GM19035 (cell line): ENCODE measurements at regions not wholly inside any gene's neighbourhood (a gene's known extent, or its start where the extent isn't known, plus 50 kb on each side); places are given as distances from the start of the nearest gene placed in this dataset.
"Not testable (repeated sequence)": the region's sequence is repeated elsewhere in the genome, so short reads cannot be mapped to it uniquely, and the experiment has no call there.

Experiments used
- ATAC-seq: cut with Tn5 transposase; IDR thresholded peaks from one replicate; pipeline ENCODE4 v1.9.1; 2021; ENCODE audit not compliant: unreplicated experiment

- no peak for ATAC-seq
Observed at GRCh38 chr21:28877318-28877884, 115.3 kb downstream of the LTN1 start.

DNA sequence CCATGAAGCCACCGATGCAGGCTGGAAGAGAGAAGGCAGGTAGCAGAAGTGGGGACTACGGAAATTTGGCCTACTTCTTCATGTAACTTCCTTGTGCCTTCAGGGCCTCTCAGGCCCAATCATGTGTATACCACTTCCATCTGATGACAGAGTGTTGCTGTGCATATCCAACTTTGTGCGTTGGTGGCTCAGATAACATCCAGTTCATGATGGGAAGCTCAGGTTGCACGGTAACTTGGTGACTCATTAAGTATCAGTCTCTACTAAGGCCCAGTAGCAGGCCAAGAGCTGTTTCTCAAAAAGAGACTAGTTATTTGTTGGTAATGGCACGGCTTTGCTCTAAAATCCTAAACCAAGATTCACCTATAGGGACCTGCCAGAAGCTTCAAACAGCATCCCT lies 117.6 kb downstream of the LTN1 start:
- ATAC-seq, result no peak

DNA sequence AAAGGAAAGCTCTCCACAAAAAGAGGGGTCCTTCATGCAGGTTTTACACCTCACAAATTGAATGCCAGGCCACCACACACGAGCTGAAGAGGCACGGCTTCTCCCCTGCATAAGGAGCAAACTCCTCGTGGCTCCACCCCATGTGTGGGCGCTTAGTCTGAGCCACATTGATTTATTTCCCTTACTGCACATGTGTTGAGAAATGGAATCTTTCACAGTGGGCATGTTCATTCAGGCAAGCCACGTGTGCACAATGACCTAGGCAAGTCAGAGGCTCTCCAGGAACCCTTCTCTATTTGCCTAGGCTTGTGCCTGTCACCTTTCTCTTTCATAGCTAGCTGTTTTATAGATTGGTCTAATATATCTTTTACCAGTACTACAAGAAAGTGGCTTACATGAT lies 120.5 kb downstream of the LTN1 start:
- no peak for ATAC-seq

GRCh38 chr21:28871388-28872010 lies 121.2 kb downstream of the LTN1 start:
- ATAC-seq, result no peak

DNA sequence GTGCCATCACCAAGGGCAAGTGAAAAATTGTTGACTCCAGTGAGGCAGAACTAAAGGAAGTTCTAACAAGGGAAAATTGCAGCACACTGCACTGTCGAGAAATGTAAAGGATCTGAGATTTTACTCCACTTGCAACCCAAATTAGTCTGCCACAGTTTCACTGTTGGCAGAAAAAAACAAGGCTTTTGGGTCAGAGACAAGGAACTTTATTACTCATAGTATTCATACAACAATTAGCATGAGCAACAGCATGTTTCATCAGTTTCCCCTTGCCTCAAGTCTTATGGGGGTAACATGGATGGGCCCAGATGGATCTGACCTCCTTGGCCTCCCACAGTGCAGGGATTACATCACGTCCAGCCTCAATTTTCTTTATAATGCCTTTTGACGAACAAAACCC lies 125.3 kb downstream of the LTN1 start:
- no peak for ATAC-seq

- ATAC-seq, result no peak
Observed at GRCh38 chr21:28865488-28866186, 127.0 kb downstream of the LTN1 start.

DNA sequence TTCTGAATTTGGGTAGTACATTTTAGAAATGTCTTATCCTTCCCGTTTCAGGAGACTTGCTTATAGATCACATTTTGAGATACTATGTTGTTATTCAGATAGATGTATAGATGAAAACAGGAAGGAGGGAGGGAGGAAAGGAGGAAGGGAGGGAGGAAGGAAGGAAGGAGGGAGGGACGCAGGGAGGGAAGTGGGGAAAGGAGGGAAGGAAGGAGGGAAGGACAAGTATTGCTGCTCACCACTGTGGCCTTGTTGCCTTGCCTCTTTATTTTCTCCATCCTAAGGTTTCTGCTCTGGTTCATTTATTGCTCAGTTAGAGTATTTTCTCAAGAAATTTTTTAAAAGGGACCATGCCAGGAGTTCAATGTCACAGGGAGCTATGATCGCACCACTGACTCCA lies 134.3 kb downstream of the LTN1 start:
- no peak for ATAC-seq

DNA sequence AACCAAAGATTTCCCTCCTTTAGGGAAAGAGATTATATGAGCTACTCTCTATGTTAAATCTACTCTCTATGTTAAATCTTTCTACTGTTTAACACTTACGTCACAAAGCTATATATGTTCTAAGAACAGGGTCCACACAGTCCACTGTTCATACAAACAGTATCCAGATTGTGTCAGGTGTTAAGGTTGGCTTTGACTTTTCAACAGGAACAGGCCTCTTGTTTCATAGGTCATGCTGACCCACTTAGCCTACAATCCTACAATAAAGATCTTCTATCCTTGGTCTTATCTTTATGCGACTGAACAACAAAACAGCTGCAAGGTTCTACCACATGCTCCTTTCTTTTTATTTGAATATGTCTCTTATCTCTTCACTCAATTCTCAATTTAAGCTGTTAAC lies 134.9 kb downstream of the LTN1 start:
- no peak for ATAC-seq

GRCh38 chr21:28856588-28857250 lies 136.0 kb downstream of the LTN1 start:
- ATAC-seq, result no peak

DNA sequence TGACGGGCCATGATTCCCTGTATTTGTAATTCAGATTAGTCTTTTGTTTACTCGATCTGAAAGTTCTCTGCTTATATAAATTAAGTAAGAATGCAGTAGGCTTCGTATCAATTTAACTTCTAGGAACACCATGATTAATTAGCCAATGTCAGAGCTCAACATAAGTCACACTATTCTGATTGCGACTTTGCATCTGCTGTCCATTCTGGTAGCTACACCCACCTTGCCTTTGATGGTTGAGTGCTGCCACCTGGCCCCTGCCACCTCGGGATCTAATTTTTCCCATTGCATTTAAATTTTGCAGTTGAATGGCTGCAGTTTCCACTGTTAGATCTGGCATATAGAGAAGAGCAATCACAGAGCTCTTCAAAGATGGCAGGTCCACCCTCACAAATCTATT lies 140.0 kb downstream of the LTN1 start:
- no peak for ATAC-seq

DNA sequence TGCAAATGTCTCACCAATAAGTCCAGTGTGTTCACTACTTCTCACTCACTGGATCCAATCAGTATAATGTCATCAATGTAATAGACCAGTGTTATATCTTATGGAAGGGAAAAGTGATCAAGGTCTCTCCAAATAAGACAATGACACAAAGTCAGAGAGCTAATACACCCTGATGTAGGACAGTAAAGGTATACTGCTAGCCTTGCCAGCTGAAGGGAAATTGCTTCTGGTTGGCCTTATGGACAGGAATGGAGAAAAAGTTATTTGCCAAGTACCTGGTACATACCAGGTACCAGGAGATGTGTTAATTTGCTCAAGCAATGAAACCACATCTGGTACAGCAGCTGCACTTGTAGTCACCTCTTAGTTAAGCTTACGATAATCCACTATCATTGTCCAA lies 141.0 kb downstream of the LTN1 start:
- no peak for ATAC-seq

GRCh38 chr21:28839237-28839636 lies 153.4 kb downstream of the LTN1 start:
- ATAC-seq, result not testable (repeated sequence)

DNA sequence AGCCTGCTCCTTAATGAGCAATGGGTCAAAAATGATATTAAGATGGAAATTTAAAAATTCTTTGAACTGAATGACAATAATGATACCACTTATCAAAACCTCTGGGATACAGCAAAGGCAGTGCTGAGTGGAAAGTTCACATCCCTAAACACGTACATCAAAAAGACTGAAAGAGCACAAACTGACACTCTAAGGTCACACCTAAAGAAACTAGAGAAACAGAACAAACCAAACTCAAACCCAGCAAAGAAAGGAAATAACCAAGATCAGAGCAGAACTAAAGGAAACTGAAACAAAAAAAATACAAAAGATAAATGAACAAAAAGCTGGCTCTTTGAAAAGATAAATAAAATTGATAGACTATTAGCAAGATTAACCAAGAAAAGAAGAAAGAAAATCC lies 155.3 kb downstream of the LTN1 start:
- ATAC-seq, result not testable (repeated sequence)

GRCh38 chr21:28836588-28836987 lies 156.1 kb downstream of the LTN1 start:
- not testable (repeated sequence) for ATAC-seq

GRCh38 chr21:28834335-28835238 lies 158.1 kb downstream of the LTN1 start:
- ATAC-seq, result no peak

GRCh38 chr21:28833609-28834008 lies 159.1 kb downstream of the LTN1 start:
- no peak for ATAC-seq

DNA sequence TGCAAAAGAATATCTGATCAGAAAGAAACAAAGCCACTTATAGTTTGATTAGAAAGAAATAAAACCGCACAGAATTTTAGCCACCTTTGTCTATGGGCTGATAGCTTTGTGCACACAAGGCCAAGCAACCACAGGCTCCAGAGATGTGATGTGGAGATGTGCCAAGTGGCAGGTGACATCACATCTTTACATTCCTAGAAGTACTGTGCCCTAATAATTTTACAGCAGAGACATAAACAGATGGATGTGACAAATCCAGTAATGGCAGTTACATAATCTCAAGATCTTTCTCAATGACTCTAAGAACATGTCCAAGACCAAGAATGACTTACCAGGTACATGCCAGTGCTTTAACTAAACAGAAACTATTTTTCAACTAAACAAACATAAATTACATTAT lies 159.5 kb downstream of the LTN1 start:
- ATAC-seq, result no peak

DNA sequence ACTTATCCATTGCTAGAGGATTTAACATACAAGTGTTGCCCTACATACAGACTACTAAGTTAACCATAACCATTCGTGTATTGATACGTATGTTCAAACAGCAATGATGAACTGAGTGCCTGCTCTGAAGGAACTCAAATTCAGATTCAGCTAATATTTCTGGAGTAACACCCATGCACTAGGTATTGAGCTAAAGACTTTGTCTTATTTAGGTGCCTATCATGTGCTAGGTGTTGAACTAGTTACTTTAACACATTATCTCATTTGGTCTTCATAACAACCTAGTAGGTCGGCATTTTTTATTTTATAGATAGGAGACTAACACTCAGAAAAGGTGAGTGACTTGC lies 160.0 kb downstream of the LTN1 start:
- no peak for ATAC-seq

- no peak for ATAC-seq
Observed at GRCh38 chr21:28832013-28832714, 160.5 kb downstream of the LTN1 start.

GRCh38 chr21:28828981-28829380 lies 163.7 kb downstream of the LTN1 start:
- no peak for ATAC-seq

DNA sequence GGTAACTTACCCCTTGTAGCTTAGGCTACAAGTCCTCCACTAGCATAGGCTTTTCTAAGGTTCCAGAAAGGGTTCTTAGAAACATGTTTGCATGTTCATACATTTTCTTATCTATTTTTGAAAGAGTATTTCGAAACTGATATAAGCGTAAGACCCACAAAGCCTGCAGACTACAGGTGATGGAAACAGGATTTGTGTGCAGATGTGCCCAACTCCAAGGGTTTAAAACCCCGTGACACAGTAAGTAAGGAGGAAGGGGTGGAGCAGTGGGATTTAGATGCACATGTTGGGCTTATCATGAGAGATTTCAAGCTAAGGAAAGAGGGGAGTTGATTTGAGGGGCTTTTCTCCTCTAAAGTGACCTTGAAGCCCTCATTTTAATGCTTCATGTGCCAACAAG lies 164.7 kb downstream of the LTN1 start:
- no peak for ATAC-seq
